ENCODE measurements at regions not wholly inside any gene's neighbourhood (a gene's known extent, or its start where the extent isn't known, plus 50 kb on each side); places are given as distances from the start of the nearest gene placed in this dataset.

DNA sequence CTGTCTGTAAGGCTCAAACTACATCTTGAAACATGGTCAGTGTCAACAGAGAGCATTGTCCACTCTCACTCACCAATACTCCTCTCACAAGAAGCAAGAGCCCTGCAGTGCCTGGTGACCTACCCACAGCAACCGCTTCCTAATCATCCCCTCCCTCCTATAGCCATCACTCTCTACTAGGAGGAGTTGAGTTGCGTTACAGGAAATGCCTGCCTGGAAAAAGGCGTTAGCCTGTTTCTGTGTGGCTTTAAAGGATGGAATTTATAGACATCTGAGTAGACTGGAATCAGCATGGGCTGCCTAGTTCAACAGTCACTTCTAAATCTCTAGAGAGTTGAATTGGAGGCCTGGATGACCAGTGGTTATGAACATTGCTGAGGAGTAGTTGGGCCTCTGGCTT is 108.3 kb upstream of the FER start:
- TF ChIP-seq, protein P1, sequence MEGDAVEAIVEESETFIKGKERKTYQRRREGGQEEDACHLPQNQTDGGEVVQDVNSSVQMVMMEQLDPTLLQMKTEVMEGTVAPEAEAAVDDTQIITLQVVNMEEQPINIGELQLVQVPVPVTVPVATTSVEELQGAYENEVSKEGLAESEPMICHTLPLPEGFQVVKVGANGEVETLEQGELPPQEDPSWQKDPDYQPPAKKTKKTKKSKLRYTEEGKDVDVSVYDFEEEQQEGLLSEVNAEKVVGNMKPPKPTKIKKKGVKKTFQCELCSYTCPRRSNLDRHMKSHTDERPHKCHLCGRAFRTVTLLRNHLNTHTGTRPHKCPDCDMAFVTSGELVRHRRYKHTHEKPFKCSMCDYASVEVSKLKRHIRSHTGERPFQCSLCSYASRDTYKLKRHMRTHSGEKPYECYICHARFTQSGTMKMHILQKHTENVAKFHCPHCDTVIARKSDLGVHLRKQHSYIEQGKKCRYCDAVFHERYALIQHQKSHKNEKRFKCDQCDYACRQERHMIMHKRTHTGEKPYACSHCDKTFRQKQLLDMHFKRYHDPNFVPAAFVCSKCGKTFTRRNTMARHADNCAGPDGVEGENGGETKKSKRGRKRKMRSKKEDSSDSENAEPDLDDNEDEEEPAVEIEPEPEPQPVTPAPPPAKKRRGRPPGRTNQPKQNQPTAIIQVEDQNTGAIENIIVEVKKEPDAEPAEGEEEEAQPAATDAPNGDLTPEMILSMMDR (IDR thresholded peaks at IDR 0.05), result no peak
- TF ChIP-seq POLR2A (IDR thresholded peaks at IDR 0.05), result no peak

All from lower leg skin (tissue), 3 donors.